H1 (cell line): ENCODE measurements at regions not wholly inside any gene's neighbourhood (a gene's known extent, or its start where the extent isn't known, plus 50 kb on each side); places are given as distances from the start of the nearest gene placed in this dataset.

Experiments used
- HDAC2 ChIP-seq, 2 experiments: fragments of 300-600 bp in 1 of 2; sonication (generic) in 1 of 2; IDR thresholded peaks; 2 replicates each; pipeline ENCODE4 v1.6.1; 2011 to 2012; ENCODE audit warnings: low read depth in 2 of 2, low read length in 2 of 2, mild to moderate bottlenecking in 2 of 2, moderate library complexity in 2 of 2, borderline replicate concordance in 1 of 2, inconsistent platforms in 1 of 2
- YY1 ChIP-seq: IDR thresholded peaks from 2 replicates; pipeline ENCODE4 v1.6.1; 2011; ENCODE audit warnings: low read depth, mild to moderate bottlenecking, low read length

- TF ChIP-seq HDAC2 (IDR thresholded peaks at IDR 0.05; ENCODE audit: borderline replicate concordance in 1 of 2, low read depth in 2 of 2, low read length in 2 of 2) (no peak), YY1 (no peak)
Measured at GRCh38 chr3:182046166-182046764, 334.5 kb downstream of the SOX2 start (continued).
